ENCODE measurements at regions not wholly inside any gene's neighbourhood (a gene's known extent, or its start where the extent isn't known, plus 50 kb on each side); places are given as distances from the start of the nearest gene placed in this dataset.

DNA sequence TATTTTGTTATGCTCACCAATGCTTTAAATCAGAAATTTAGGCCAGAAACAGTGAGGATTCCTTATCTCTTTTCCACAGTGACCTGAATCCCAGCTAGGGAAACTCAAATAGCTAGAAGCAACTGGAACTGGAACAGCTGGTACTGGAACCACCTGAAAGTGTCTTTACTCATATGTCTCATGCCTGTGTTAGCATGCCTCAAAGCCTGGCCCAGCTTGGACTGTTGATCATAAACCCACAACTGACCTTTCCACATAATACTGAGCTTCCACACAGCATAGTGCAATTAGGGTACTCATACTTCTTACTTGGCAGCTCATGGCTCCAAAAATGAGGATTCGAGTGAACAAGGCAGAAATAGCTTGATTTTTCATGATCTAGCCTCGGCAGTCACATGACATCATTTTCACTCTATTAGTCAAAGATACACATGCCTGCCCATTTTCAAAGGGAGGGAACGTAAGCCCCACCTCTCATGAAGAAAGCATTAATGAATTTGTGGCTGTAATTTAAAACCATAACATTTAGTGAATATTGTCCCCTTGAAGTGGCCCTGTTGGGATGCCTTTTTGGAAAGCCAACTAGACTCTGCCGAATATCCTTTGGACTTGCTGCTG lies 80.8 kb upstream of the ACSL1 start:
- TF ChIP-seq CTCF (IDR thresholded peaks at IDR 0.05; ENCODE audit: poor library complexity) (no peak), EZH2phosphoT487 (IDR thresholded peaks at IDR 0.05; ENCODE audit: low read depth, severe bottlenecking, unreplicated experiment) (no peak)
